IMR-90 (cell line): ENCODE measurements at regions not wholly inside any gene's neighbourhood (a gene's known extent, or its start where the extent isn't known, plus 50 kb on each side); places are given as distances from the start of the nearest gene placed in this dataset.

Experiments used
- ATAC-seq: fragments of 200-7000 bp; cut with Tn5 transposase; 2 replicates; pipeline ENCODE4 v1.9.1; 2020; ENCODE audit warnings: low read depth, mild to moderate bottlenecking, moderate library complexity
- BruUV-seq: library from RNA; stranded (reverse); fragments of 400-500 nt; replicated peaks from 2 replicates; lab custom pipeline; 2021; lab: Mats Ljungman, UMichigan
- CTCF ChIA-PET: fragments of 300-600 bp; formaldehyde crosslinking; extraction: SDS; loops from one replicate; lab custom pipeline; 2021; ENCODE audit warnings: antibody characterized with exemption; lab: Yijun Ruan, JAX
- POLR2A ChIA-PET: fragments of 300-600 bp; sonication (Branson Sonifier 250); formaldehyde crosslinking; loops from one replicate; lab custom pipeline; 2022; ENCODE audit warnings: antibody characterized with exemption; ENCODE audit not compliant: unreplicated experiment; lab: Charles Lee
- DNase-seq: peaks from one replicate; pipeline ENCODE4 v3.0.0; 2013
- H2AFZ ChIP-seq: replicated peaks from 2 replicates; pipeline ENCODE3; 2013; ENCODE audit warnings: low read length, mild to moderate bottlenecking; ENCODE audit not compliant: poor library complexity
- H2AK5ac ChIP-seq: 2 replicates; pipeline ENCODE4 v1.6.1; 2013; ENCODE audit warnings: low read depth, low read length, inconsistent platforms
- H2AK9ac ChIP-seq: replicated peaks from 2 replicates; pipeline ENCODE3; 2013; ENCODE audit warnings: mild to moderate bottlenecking, low read depth, low read length, moderate library complexity; ENCODE audit not compliant: poor library complexity
- H2BK120ac ChIP-seq: 2 replicates; pipeline ENCODE4 v1.6.1; 2013; ENCODE audit warnings: low read depth, low read length, inconsistent platforms
- H2BK15ac ChIP-seq: 3 replicates; pipeline ENCODE4 v1.6.1; 2013; ENCODE audit warnings: low read depth, low read length, inconsistent platforms
- H2BK20ac ChIP-seq: 2 replicates; pipeline ENCODE4 v1.6.1; 2013; ENCODE audit warnings: low read depth, mild to moderate bottlenecking, inconsistent platforms, low read length, moderate library complexity
- H2BK5ac ChIP-seq: 2 replicates; pipeline ENCODE4 v1.6.1; 2013; ENCODE audit warnings: mild to moderate bottlenecking, low read depth, low read length, inconsistent platforms; ENCODE audit not compliant: poor library complexity, severe bottlenecking
- H3K14ac ChIP-seq: replicated peaks from 2 replicates; pipeline ENCODE4 v1.6.1; 2013; ENCODE audit warnings: low read depth, low read length, inconsistent platforms
- H3K18ac ChIP-seq: 2 replicates; pipeline ENCODE4 v1.6.1; 2013; ENCODE audit warnings: low read depth, low read length, control low read depth
- H3K23ac ChIP-seq: 2 replicates; pipeline ENCODE4 v1.6.1; 2013; ENCODE audit warnings: low read depth, low read length, inconsistent platforms
- H3K27ac ChIP-seq: 2 replicates; pipeline ENCODE4 v1.5.1; 2013; ENCODE audit warnings: mild to moderate bottlenecking, control low read depth, low read length; ENCODE audit not compliant: insufficient read depth
- H3K27me3 ChIP-seq: 2 replicates; pipeline ENCODE4 v1.6.1; 2013; ENCODE audit warnings: low read length; ENCODE audit not compliant: control insufficient read depth, insufficient read depth
- H3K36me3 ChIP-seq: 2 replicates; pipeline ENCODE4 v1.6.1; 2013; ENCODE audit warnings: low read length, mixed read lengths; ENCODE audit not compliant: control insufficient read depth, insufficient read depth
- H3K4ac ChIP-seq: 2 replicates; pipeline ENCODE4 v1.6.1; 2013; ENCODE audit warnings: low read depth, low read length, inconsistent platforms
- H3K4me1 ChIP-seq: 2 replicates; pipeline ENCODE4 v1.6.1; 2013; ENCODE audit warnings: low read length, mixed read lengths; ENCODE audit not compliant: control insufficient read depth, insufficient read depth
- H3K4me2 ChIP-seq: 2 replicates; pipeline ENCODE4 v1.6.1; 2013; ENCODE audit warnings: low read depth, mild to moderate bottlenecking, control low read depth, low read length, moderate library complexity
- H3K4me3 ChIP-seq: 2 replicates; pipeline ENCODE4 v1.5.1; 2013; ENCODE audit warnings: low read depth, mild to moderate bottlenecking, control low read depth, low read length, moderate library complexity; ENCODE audit not compliant: insufficient read depth
- H3K56ac ChIP-seq: 2 replicates; pipeline ENCODE4 v1.6.1; 2013; ENCODE audit warnings: low read length, inconsistent platforms; ENCODE audit not compliant: insufficient read depth; ENCODE audit errors: extremely low read depth
- H3K79me1 ChIP-seq, 2 experiments: 2 replicates each; pipeline ENCODE4 v1.6.1; 2013; ENCODE audit warnings: low read length in 2 of 2, inconsistent platforms in 1 of 2, low read depth in 1 of 2
- H3K9ac ChIP-seq: 2 replicates; pipeline ENCODE4 v1.6.1; 2013; ENCODE audit warnings: low read depth, low read length, control low read depth
- H3K9me1 ChIP-seq: 2 replicates; pipeline ENCODE4 v1.6.1; 2013; ENCODE audit warnings: low read length, inconsistent platforms; ENCODE audit not compliant: insufficient read depth
- H3K9me3 ChIP-seq: 2 replicates; pipeline ENCODE4 v1.6.1; 2013; ENCODE audit warnings: low read length; ENCODE audit not compliant: control insufficient read depth, insufficient read depth
- H4K20me1 ChIP-seq: 2 replicates; pipeline ENCODE4 v1.6.1; 2013; ENCODE audit warnings: low read length, inconsistent platforms; ENCODE audit not compliant: insufficient read depth
- H4K5ac ChIP-seq: 2 replicates; pipeline ENCODE4 v1.6.1; 2013; ENCODE audit warnings: mild to moderate bottlenecking, low read depth, low read length, control low read depth
- H4K8ac ChIP-seq, 2 experiments: 2 replicates each; pipeline ENCODE4 v1.6.1; 2013; ENCODE audit warnings: low read depth in 2 of 2, low read length in 2 of 2, control low read depth in 1 of 2, inconsistent platforms in 1 of 2
- H4K91ac ChIP-seq: 2 replicates; pipeline ENCODE4 v1.6.1; 2013; ENCODE audit warnings: low read depth, low read length, inconsistent platforms; ENCODE audit not compliant: insufficient read depth
- BHLHE40 ChIP-seq: fragments of 150-350 bp; IDR thresholded peaks from 2 replicates; pipeline ENCODE4 v1.6.1; 2016; ENCODE audit warnings: mild to moderate bottlenecking, low read depth, low read length
- CEBPB ChIP-seq: IDR thresholded peaks from 2 replicates; pipeline ENCODE4 v1.6.1; 2012; ENCODE audit warnings: low read depth, low read length, improper control_type of control experiment
- MAFK ChIP-seq: IDR thresholded peaks from 2 replicates; pipeline ENCODE4 v1.6.1; 2012; ENCODE audit warnings: low read depth, low read length, improper control_type of control experiment
- MAZ ChIP-seq: IDR thresholded peaks from 2 replicates; pipeline ENCODE4 v1.6.1; 2012; ENCODE audit warnings: low read depth, mild to moderate bottlenecking, low read length, improper control_type of control experiment, moderate library complexity, borderline replicate concordance
- POLR2A ChIP-seq: IDR thresholded peaks from 2 replicates; pipeline ENCODE4 v1.6.1; 2012; ENCODE audit warnings: mild to moderate bottlenecking, low read depth, low read length
- RCOR1 ChIP-seq: IDR thresholded peaks from 2 replicates; pipeline ENCODE4 v1.6.1; 2012; ENCODE audit warnings: mild to moderate bottlenecking, low read length, improper control_type of control experiment; ENCODE audit not compliant: insufficient replicate concordance
- WGBS, 2 experiments: methylation state at CpG; one replicate each; pipeline versions ENCODE4 v1.1.5 to v1.1.7; 2013; ENCODE audit warnings: missing lambda C conversion rate in 2 of 2; ENCODE audit not compliant: insufficient read length in 1 of 2; ENCODE audit errors: extremely low coverage in 2 of 2; 5-methylcytosine and 5-hydroxymethylcytosine counted together
- dilution Hi-C: fragments of 300-500 bp; cut with HindIII; formaldehyde crosslinking; loops from one replicate; pipeline ENCODE4 v1.14.3; 2018; ENCODE audit warnings: low sequenced_read_pairs; ENCODE audit not compliant: unreplicated experiment
- in situ Hi-C: fragments of 300-500 bp; cut with MboI; formaldehyde crosslinking; loops from 3 replicates; pipeline ENCODE4 v1.14.3; 2019; ENCODE audit warnings: low sequenced_read_pairs, inconsistent platforms, mixed read lengths
- intact Hi-C: fragments of 100-400 bp; cut with micrococcal nuclease; formaldehyde crosslinking; loops from 2 replicates; pipeline ENCODE4 v1.10.0; 2022

- Histone ChIP-seq H3K79me1 (no peaks in the 10 kb centered on the region), H3K4me2 (no peak overlapping the region), H2AK9ac (no peak overlapping the region), H2BK15ac (no peak overlapping the region), H3K4me3 (no peak overlapping the region), H3K14ac (no peak overlapping the region), H3K27me3 (no peaks in the 10 kb centered on the region), H3K36me3 (no peaks in the 10 kb centered on the region), H3K23ac (no peak overlapping the region), H3K4me1 (no peaks in the 10 kb centered on the region), H2AFZ (no peak overlapping the region), H3K4ac (no peak overlapping the region), H3K9me1 (no peaks in the 10 kb centered on the region), H2BK20ac (no peak overlapping the region), H3K27ac (no peak overlapping the region), H4K20me1 (no peaks in the 10 kb centered on the region), H2AK5ac (no peak overlapping the region), H4K5ac (no peak overlapping the region), H3K9me3 (peaks cover 26% of the 10 kb centered on the region), H2BK120ac (no peak overlapping the region), H2BK5ac (no peak overlapping the region), H3K18ac (no peak overlapping the region), H3K9ac (no peak overlapping the region), H3K56ac (no peak overlapping the region), H4K91ac (no peak overlapping the region), H4K8ac (no peak overlapping the region)
- in situ Hi-C loops: no loop called here
- ATAC-seq (no peak), DNase-seq (no peak)
- CTCF ChIA-PET: no interaction called here
- dilution Hi-C loops: no loop called here
- BruUV-seq: no TSS peak
- WGBS, 2 experiments: 58% methylated on average over 10 of the region's 12 CpGs; no CpG with 5 or more reads in 1 of the 2 experiments
- intact Hi-C loops: no loop called here
- POLR2A ChIA-PET: no interaction called here
- no peak for TF ChIP-seq MAFK
- no peak for TF ChIP-seq BHLHE40
- TF ChIP-seq RCOR1: no peak
- TF ChIP-seq POLR2A: no peak
- no peak for TF ChIP-seq CEBPB
- no peak for TF ChIP-seq MAZ
Observed at GRCh38 chr7:4383584-4383983, 298.5 kb upstream of the FOXK1 start.
